ENCODE measurements at regions not wholly inside any gene's neighbourhood (a gene's known extent, or its start where the extent isn't known, plus 50 kb on each side); places are given as distances from the start of the nearest gene placed in this dataset.

GRCh38 chr2:143830476-143830875 is 689.4 kb downstream of the ZEB2 start:
- no peak for DNase-seq (ENCODE audit: low read depth in 4 of 4, low spot score in 1 of 4)

- DNase-seq (ENCODE audit: low read depth in 4 of 4, low spot score in 1 of 4) = no peak
Measured at GRCh38 chr2:143828763-143829537, 691.0 kb downstream of the ZEB2 start.

- DNase-seq (ENCODE audit: low read depth in 4 of 4, low spot score in 1 of 4) = no peak
Measured at GRCh38 chr2:143824791-143825190, 695.1 kb downstream of the ZEB2 start.

GRCh38 chr2:143823876-143824275 is 694.7 kb downstream of the ARHGAP15 start:
- DNase-seq (ENCODE audit: low read depth in 4 of 4, low spot score in 1 of 4) = no peak

- DNase-seq (ENCODE audit: low read depth in 4 of 4, low spot score in 1 of 4) = no peak
Measured at GRCh38 chr2:143823296-143823695, 694.1 kb downstream of the ARHGAP15 start.

- DNase-seq (ENCODE audit: low read depth in 4 of 4, low spot score in 1 of 4) = no peak
Measured at GRCh38 chr2:143822736-143823135, 693.5 kb downstream of the ARHGAP15 start.

- no peak for DNase-seq (ENCODE audit: low read depth in 4 of 4, low spot score in 1 of 4)
Measured at GRCh38 chr2:143819764-143820163, 690.5 kb downstream of the ARHGAP15 start.

- DNase-seq (ENCODE audit: low read depth in 4 of 4, low spot score in 1 of 4) = no peak
Measured at GRCh38 chr2:143819190-143819735, 690.0 kb downstream of the ARHGAP15 start.
